ENCODE measurements at regions not wholly inside any gene's neighbourhood (a gene's known extent, or its start where the extent isn't known, plus 50 kb on each side); places are given as distances from the start of the nearest gene placed in this dataset.

GRCh38 chr2:6446938-6447608, 418.6 kb downstream of the CMPK2 start:
- DNase-seq (ENCODE audit: low spot score): no peak
- H3K36me3 Mint-ChIP-seq (ENCODE audit: low read depth): no peaks in the 10 kb centered on the region
- no peaks in the 10 kb centered on the region for H3K9me3 Mint-ChIP-seq
- no peak overlapping the region for H3K4me3 Mint-ChIP-seq (ENCODE audit: low read depth)
- no peak overlapping the region for H3K27ac Mint-ChIP-seq
- H3K27me3 Mint-ChIP-seq (ENCODE audit: low read depth): no peaks in the 10 kb centered on the region
- intact Hi-C loops (cut with micrococcal nuclease): no loop called here
- no peaks in the 10 kb centered on the region for H3K4me1 Mint-ChIP-seq (ENCODE audit: low read depth)

GRCh38 chr2:6448893-6449292, 416.8 kb downstream of the CMPK2 start:
- intact Hi-C loops (cut with micrococcal nuclease): no loop called here
- Mint-ChIP-seq H3K27me3 (ENCODE audit: low read depth) (no peaks in the 10 kb centered on the region), H3K4me1 (ENCODE audit: low read depth) (no peaks in the 10 kb centered on the region), H3K27ac (no peak overlapping the region), H3K36me3 (ENCODE audit: low read depth) (no peaks in the 10 kb centered on the region), H3K4me3 (ENCODE audit: low read depth) (no peak overlapping the region), H3K9me3 (no peaks in the 10 kb centered on the region)
- no peak for DNase-seq (ENCODE audit: low spot score)

GRCh38 chr2:6449343-6449742, 416.4 kb downstream of the CMPK2 start:
- no peaks in the 10 kb centered on the region for H3K27me3 Mint-ChIP-seq (ENCODE audit: low read depth)
- no peaks in the 10 kb centered on the region for H3K4me1 Mint-ChIP-seq (ENCODE audit: low read depth)
- H3K27ac Mint-ChIP-seq: no peak overlapping the region
- no peak overlapping the region for H3K4me3 Mint-ChIP-seq (ENCODE audit: low read depth)
- intact Hi-C loops (cut with micrococcal nuclease): no loop called here
- no peaks in the 10 kb centered on the region for H3K9me3 Mint-ChIP-seq
- no peaks in the 10 kb centered on the region for H3K36me3 Mint-ChIP-seq (ENCODE audit: low read depth)
- no peak for DNase-seq (ENCODE audit: low spot score)

- Mint-ChIP-seq H3K9me3 (no peaks in the 10 kb centered on the region), H3K27me3 (ENCODE audit: low read depth) (no peaks in the 10 kb centered on the region), H3K27ac (no peak overlapping the region), H3K4me3 (ENCODE audit: low read depth) (no peak overlapping the region), H3K4me1 (ENCODE audit: low read depth) (no peaks in the 10 kb centered on the region), H3K36me3 (ENCODE audit: low read depth) (no peaks in the 10 kb centered on the region)
- intact Hi-C loops (cut with micrococcal nuclease): no loop called here
- DNase-seq (ENCODE audit: low spot score): no peak
These were observed 412.8 kb downstream of the CMPK2 start for GRCh38 chr2:6452702-6453481.

GRCh38 chr2:6454286-6454990, 411.3 kb downstream of the CMPK2 start:
- intact Hi-C loops (cut with micrococcal nuclease): no loop called here
- Mint-ChIP-seq H3K27me3 (ENCODE audit: low read depth) (no peaks in the 10 kb centered on the region), H3K4me1 (ENCODE audit: low read depth) (no peaks in the 10 kb centered on the region), H3K36me3 (ENCODE audit: low read depth) (no peaks in the 10 kb centered on the region), H3K27ac (no peak overlapping the region), H3K9me3 (no peaks in the 10 kb centered on the region), H3K4me3 (ENCODE audit: low read depth) (no peak overlapping the region)
- DNase-seq (ENCODE audit: low spot score): no peak

- intact Hi-C loops (cut with micrococcal nuclease): no loop called here
- Mint-ChIP-seq H3K9me3 (no peaks in the 10 kb centered on the region), H3K4me1 (ENCODE audit: low read depth) (no peaks in the 10 kb centered on the region), H3K27me3 (ENCODE audit: low read depth) (no peaks in the 10 kb centered on the region), H3K36me3 (ENCODE audit: low read depth) (no peaks in the 10 kb centered on the region), H3K27ac (no peak overlapping the region), H3K4me3 (ENCODE audit: low read depth) (no peak overlapping the region)
- no peak for DNase-seq (ENCODE audit: low spot score)
These were observed 406.6 kb downstream of the CMPK2 start for GRCh38 chr2:6459138-6459537.

GRCh38 chr2:6470518-6470917, 395.2 kb downstream of the CMPK2 start:
- DNase-seq (ENCODE audit: low spot score): no peak
- no peaks in the 10 kb centered on the region for H3K4me1 Mint-ChIP-seq (ENCODE audit: low read depth)

GRCh38 chr2:6471419-6471818, 394.3 kb downstream of the CMPK2 start:
- no peak overlapping the region for H3K4me3 Mint-ChIP-seq (ENCODE audit: low read depth)
- H3K4me1 Mint-ChIP-seq (ENCODE audit: low read depth): no peaks in the 10 kb centered on the region
- H3K36me3 Mint-ChIP-seq (ENCODE audit: low read depth): no peaks in the 10 kb centered on the region
- no peaks in the 10 kb centered on the region for H3K9me3 Mint-ChIP-seq
- H3K27me3 Mint-ChIP-seq (ENCODE audit: low read depth): no peaks in the 10 kb centered on the region
- DNase-seq (ENCODE audit: low spot score): no peak
- intact Hi-C loops (cut with micrococcal nuclease): no loop called here
- H3K27ac Mint-ChIP-seq: no peak overlapping the region

More at GRCh38 chr2:6470518-6470917, 395.2 kb downstream of the CMPK2 start:
- intact Hi-C loops (cut with micrococcal nuclease): no loop called here
- no peak overlapping the region for H3K27ac Mint-ChIP-seq
- H3K9me3 Mint-ChIP-seq: no peaks in the 10 kb centered on the region
- no peaks in the 10 kb centered on the region for H3K36me3 Mint-ChIP-seq (ENCODE audit: low read depth)
- H3K4me3 Mint-ChIP-seq (ENCODE audit: low read depth): no peak overlapping the region
- no peaks in the 10 kb centered on the region for H3K27me3 Mint-ChIP-seq (ENCODE audit: low read depth)

GRCh38 chr2:6474161-6475140, 391.3 kb downstream of the CMPK2 start:
- H3K36me3 Mint-ChIP-seq (ENCODE audit: low read depth): no peaks in the 10 kb centered on the region
- H3K9me3 Mint-ChIP-seq: no peaks in the 10 kb centered on the region
- no peak overlapping the region for H3K27ac Mint-ChIP-seq
- intact Hi-C loops (cut with micrococcal nuclease): no loop called here
- H3K4me1 Mint-ChIP-seq (ENCODE audit: low read depth): no peaks in the 10 kb centered on the region
- no peak overlapping the region for H3K4me3 Mint-ChIP-seq (ENCODE audit: low read depth)
- no peaks in the 10 kb centered on the region for H3K27me3 Mint-ChIP-seq (ENCODE audit: low read depth)
- DNase-seq (ENCODE audit: low spot score): no peak

- Mint-ChIP-seq H3K4me3 (ENCODE audit: low read depth) (no peak overlapping the region), H3K36me3 (ENCODE audit: low read depth) (no peaks in the 10 kb centered on the region), H3K9me3 (no peaks in the 10 kb centered on the region), H3K4me1 (ENCODE audit: low read depth) (no peaks in the 10 kb centered on the region), H3K27ac (no peak overlapping the region), H3K27me3 (ENCODE audit: low read depth) (no peaks in the 10 kb centered on the region)
- no peak for DNase-seq (ENCODE audit: low spot score)
- intact Hi-C loops (cut with micrococcal nuclease): no loop called here
These were observed 390.4 kb downstream of the CMPK2 start for GRCh38 chr2:6475155-6475940.

GRCh38 chr2:6480514-6480913, 385.2 kb downstream of the CMPK2 start:
- no peaks in the 10 kb centered on the region for H3K4me1 Mint-ChIP-seq (ENCODE audit: low read depth)
- H3K4me3 Mint-ChIP-seq (ENCODE audit: low read depth): no peak overlapping the region
- H3K27ac Mint-ChIP-seq: no peak overlapping the region
- no peak for DNase-seq (ENCODE audit: low spot score)
- H3K9me3 Mint-ChIP-seq: no peaks in the 10 kb centered on the region
- H3K36me3 Mint-ChIP-seq (ENCODE audit: low read depth): no peaks in the 10 kb centered on the region
- H3K27me3 Mint-ChIP-seq (ENCODE audit: low read depth): no peaks in the 10 kb centered on the region
- intact Hi-C loops (cut with micrococcal nuclease): no loop called here

- Mint-ChIP-seq H3K27ac (no peak overlapping the region), H3K36me3 (ENCODE audit: low read depth) (no peaks in the 10 kb centered on the region), H3K4me1 (ENCODE audit: low read depth) (no peaks in the 10 kb centered on the region), H3K4me3 (ENCODE audit: low read depth) (no peak overlapping the region), H3K9me3 (no peaks in the 10 kb centered on the region), H3K27me3 (ENCODE audit: low read depth) (no peaks in the 10 kb centered on the region)
- intact Hi-C loops (cut with micrococcal nuclease): no loop called here
- DNase-seq (ENCODE audit: low spot score): no peak
These were observed 383.5 kb downstream of the CMPK2 start for GRCh38 chr2:6482256-6482655.
